HG02798 (cell line): ENCODE measurements at regions not wholly inside any gene's neighbourhood (a gene's known extent, or its start where the extent isn't known, plus 50 kb on each side); places are given as distances from the start of the nearest gene placed in this dataset.
A peak's percentile ranks its signal among the peaks of the same experiment; 100 is the strongest.
"Not testable (repeated sequence)": the region's sequence is repeated elsewhere in the genome, so short reads cannot be mapped to it uniquely, and the experiment has no call there.

Source experiments
- ATAC-seq: cut with Tn5 transposase; IDR thresholded peaks from one replicate; pipeline ENCODE4 v1.9.1; 2021; ENCODE audit warnings: mild to moderate bottlenecking; ENCODE audit not compliant: unreplicated experiment, poor library complexity

- ATAC-seq = not testable (repeated sequence)
These were observed 82.7 kb downstream of the XCL2 start for GRCh38 chr1:168461108-168461507.

GRCh38 chr1:168457296-168457695, 86.5 kb downstream of the XCL2 start:
- ATAC-seq = not testable (repeated sequence)

GRCh38 chr1:168455764-168456163, 88.0 kb downstream of the XCL2 start:
- no peak for ATAC-seq

- no peak for ATAC-seq
These were observed 89.5 kb downstream of the XCL2 start for GRCh38 chr1:168454211-168454815.

- no peak for ATAC-seq
These were observed 90.7 kb downstream of the XCL2 start for GRCh38 chr1:168453056-168453455.

- ATAC-seq = no peak
These were observed 91.5 kb downstream of the XCL2 start for GRCh38 chr1:168452329-168452728.

GRCh38 chr1:168447871-168448270, 95.9 kb downstream of the XCL2 start:
- no peak for ATAC-seq

- ATAC-seq = no peak
These were observed 97.7 kb downstream of the XCL2 start for GRCh38 chr1:168446081-168446480.

GRCh38 chr1:168443899-168444298, 99.9 kb downstream of the XCL2 start:
- no peak for ATAC-seq

GRCh38 chr1:168443356-168443755, 100.4 kb downstream of the XCL2 start:
- no peak for ATAC-seq

GRCh38 chr1:168442931-168443330, 100.9 kb downstream of the XCL2 start:
- ATAC-seq = no peak

GRCh38 chr1:168441745-168442144, 102.1 kb downstream of the XCL2 start:
- no peak for ATAC-seq

GRCh38 chr1:168439456-168440375, 104.1 kb downstream of the XCL2 start:
- peak; percentile 84 for ATAC-seq

GRCh38 chr1:168438626-168439025, 105.2 kb downstream of the XCL2 start:
- ATAC-seq = no peak

- no peak for ATAC-seq
These were observed 106.0 kb downstream of the XCL2 start for GRCh38 chr1:168437821-168438220.

- ATAC-seq = no peak
These were observed 108.4 kb downstream of the XCL2 start for GRCh38 chr1:168435439-168435838.

GRCh38 chr1:168433238-168433637, 110.6 kb downstream of the XCL2 start:
- no peak for ATAC-seq

- ATAC-seq = no peak
These were observed 111.9 kb downstream of the XCL2 start for GRCh38 chr1:168431882-168432281.

GRCh38 chr1:168430321-168430720, 113.5 kb downstream of the XCL2 start:
- ATAC-seq = no peak

GRCh38 chr1:168428063-168428731, 115.6 kb downstream of the XCL2 start:
- no peak for ATAC-seq

- ATAC-seq = no peak
These were observed 116.7 kb downstream of the XCL2 start for GRCh38 chr1:168427051-168427450.
